Type B pancreatic cell (in vitro differentiated cells): ENCODE measurements at regions not wholly inside any gene's neighbourhood (a gene's known extent, or its start where the extent isn't known, plus 50 kb on each side); places are given as distances from the start of the nearest gene placed in this dataset.

Experiments
- DNase-seq: peaks from one replicate; pipeline ENCODE4 v3.0.0; 2021; ENCODE audit warnings: mixed read lengths; ENCODE audit not compliant: unreplicated experiment; ENCODE audit errors: extremely low spot score
- H3K27ac Mint-ChIP-seq: 2 replicates; pipeline ENCODE4 v1.8.0; 2021; ENCODE audit warnings: mild to moderate bottlenecking, mixed read lengths
- H3K27me3 Mint-ChIP-seq: 2 replicates; pipeline ENCODE4 v1.8.0; 2021; ENCODE audit warnings: mixed read lengths
- H3K36me3 Mint-ChIP-seq: 2 replicates; pipeline ENCODE4 v1.8.0; 2021; ENCODE audit warnings: mixed read lengths
- H3K4me1 Mint-ChIP-seq: one replicate; pipeline ENCODE4 v1.8.0; 2021; ENCODE audit warnings: mixed read lengths; ENCODE audit not compliant: unreplicated experiment
- H3K4me3 Mint-ChIP-seq: 2 replicates; pipeline ENCODE4 v1.8.0; 2021; ENCODE audit warnings: mild to moderate bottlenecking, mixed read lengths
- H3K9me3 Mint-ChIP-seq: 2 replicates; pipeline ENCODE4 v1.8.0; 2021; ENCODE audit warnings: mixed read lengths
- TF ChIP-seq, protein P1 (sequence below): fragments of 200-600 bp; sonication (generic); conservative IDR thresholded peaks from 2 replicates; pipeline ENCODE4 v1.5.0; 2021; ENCODE audit warnings: antibody characterized with exemption, mild to moderate bottlenecking

DNA sequence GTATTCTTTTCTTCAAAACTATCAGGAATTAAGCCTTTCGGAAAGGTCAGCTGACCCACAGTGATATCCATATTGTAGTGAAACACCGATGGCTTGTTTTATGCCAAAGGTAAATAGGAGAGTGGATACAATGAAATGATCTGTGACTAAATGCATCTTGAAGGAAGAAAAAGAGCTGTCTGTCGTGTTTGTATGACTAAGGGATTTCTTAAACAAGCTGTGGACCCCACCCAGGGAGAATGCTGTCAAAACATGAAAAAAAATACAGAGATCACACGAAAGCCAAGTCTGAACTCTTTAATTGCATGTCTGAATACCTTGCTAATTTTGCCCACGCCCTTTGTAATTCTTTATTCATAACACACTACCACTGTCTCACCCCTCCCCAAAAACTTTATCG lies 286.4 kb upstream of the WWC1 start:
- Mint-ChIP-seq H3K27ac (peak overlapping the region; percentile 29), H3K9me3 (no peaks in the 10 kb centered on the region), H3K4me1 (peaks cover 36% of the 10 kb centered on the region), H3K4me3 (no peak overlapping the region), H3K36me3 (peaks cover 3% of the 10 kb centered on the region), H3K27me3 (no peaks in the 10 kb centered on the region)
- no peak for DNase-seq
- TF ChIP-seq, protein P1, sequence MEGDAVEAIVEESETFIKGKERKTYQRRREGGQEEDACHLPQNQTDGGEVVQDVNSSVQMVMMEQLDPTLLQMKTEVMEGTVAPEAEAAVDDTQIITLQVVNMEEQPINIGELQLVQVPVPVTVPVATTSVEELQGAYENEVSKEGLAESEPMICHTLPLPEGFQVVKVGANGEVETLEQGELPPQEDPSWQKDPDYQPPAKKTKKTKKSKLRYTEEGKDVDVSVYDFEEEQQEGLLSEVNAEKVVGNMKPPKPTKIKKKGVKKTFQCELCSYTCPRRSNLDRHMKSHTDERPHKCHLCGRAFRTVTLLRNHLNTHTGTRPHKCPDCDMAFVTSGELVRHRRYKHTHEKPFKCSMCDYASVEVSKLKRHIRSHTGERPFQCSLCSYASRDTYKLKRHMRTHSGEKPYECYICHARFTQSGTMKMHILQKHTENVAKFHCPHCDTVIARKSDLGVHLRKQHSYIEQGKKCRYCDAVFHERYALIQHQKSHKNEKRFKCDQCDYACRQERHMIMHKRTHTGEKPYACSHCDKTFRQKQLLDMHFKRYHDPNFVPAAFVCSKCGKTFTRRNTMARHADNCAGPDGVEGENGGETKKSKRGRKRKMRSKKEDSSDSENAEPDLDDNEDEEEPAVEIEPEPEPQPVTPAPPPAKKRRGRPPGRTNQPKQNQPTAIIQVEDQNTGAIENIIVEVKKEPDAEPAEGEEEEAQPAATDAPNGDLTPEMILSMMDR = no peak

DNA sequence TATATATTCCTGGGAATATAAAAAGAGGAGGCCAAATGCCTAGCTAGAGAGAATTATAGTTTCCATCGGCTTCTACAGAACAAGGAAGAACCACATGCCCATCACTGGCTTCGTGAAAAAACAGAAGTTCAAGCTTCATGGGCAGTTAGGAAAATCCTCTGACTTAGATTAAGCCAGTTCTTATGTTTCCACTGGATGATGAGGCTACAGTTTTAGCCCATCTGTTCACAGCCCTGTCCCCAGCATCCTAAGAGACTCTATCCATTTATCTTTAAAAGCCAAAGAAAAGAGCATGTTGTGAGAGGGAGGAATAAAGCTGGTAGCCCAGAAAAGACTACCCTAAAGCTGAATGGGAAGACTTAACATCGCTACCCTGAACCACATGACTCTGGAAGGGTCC lies 285.5 kb upstream of the WWC1 start:
- peaks cover 3% of the 10 kb centered on the region for H3K36me3 Mint-ChIP-seq
- H3K27me3 Mint-ChIP-seq = no peaks in the 10 kb centered on the region
- H3K4me1 Mint-ChIP-seq = peaks cover 36% of the 10 kb centered on the region

DNA sequence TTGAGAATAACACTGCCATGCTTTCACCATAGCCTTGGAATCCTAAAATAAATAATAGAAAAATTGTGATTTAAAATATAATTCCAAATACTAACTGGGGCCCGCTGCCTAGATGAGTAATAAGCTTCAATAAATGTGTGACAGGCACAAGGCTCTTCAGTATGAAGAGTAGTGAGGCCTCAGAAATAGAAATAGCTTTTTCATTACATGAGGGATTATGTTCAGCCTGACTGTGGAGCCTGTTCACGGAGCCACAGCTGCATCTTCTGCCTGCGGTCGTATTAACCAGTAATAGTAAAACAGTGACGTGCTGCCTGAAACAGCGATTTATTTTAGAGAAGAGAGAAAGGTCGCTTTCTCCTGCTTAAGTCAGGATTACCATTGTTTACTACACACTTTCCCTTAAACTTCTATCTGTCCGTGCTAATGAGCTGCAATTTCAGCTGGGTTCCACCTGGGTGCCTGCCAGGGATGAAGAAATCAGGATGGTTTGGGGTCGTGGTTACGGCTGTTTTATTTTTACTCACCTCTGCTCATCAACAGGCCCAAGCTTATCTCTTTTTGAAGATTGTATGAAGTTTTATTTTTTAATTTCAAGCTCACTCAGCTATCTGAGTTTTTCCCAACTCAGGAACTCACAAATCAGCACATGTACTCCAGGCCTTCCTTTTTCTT lies 284.9 kb upstream of the WWC1 start:
- H3K4me1 Mint-ChIP-seq = peaks cover 30% of the 10 kb centered on the region
- DNase-seq = no peak
- H3K4me3 Mint-ChIP-seq = no peak overlapping the region
- no peaks in the 10 kb centered on the region for H3K9me3 Mint-ChIP-seq
- peaks cover 3% of the 10 kb centered on the region for H3K36me3 Mint-ChIP-seq
- no peaks in the 10 kb centered on the region for H3K27me3 Mint-ChIP-seq
- no peak overlapping the region for H3K27ac Mint-ChIP-seq
- TF ChIP-seq, protein P1 = no peak

More for the DNA sequence above, 285.5 kb upstream of the WWC1 start:
- TF ChIP-seq, protein P1 = no peak
- Mint-ChIP-seq H3K27ac (no peak overlapping the region), H3K9me3 (no peaks in the 10 kb centered on the region), H3K4me3 (no peak overlapping the region)
- DNase-seq = no peak

DNA sequence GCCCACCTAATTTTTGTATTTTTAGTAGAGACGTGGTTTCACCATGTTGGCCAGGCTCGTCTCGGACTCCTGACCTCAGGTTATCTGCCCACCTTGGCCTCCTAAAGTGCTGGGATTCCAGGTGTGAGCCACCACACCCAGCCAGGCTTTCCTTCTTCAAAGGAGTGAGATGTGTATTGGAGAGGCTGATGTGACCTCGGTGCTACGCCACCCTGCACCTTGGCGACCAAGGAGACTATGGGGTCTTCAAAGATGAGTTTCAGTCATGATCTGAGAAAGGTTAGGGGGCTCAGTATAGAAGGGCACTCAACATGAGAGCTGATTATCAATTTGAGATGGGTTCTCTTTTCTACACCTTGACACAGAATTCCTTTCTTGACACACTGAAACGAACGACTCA lies 284.2 kb upstream of the WWC1 start:
- TF ChIP-seq, protein P1 = no peak
- Mint-ChIP-seq H3K27ac (no peak overlapping the region), H3K27me3 (no peaks in the 10 kb centered on the region), H3K36me3 (peaks cover 3% of the 10 kb centered on the region), H3K4me1 (peaks cover 27% of the 10 kb centered on the region), H3K9me3 (no peaks in the 10 kb centered on the region), H3K4me3 (no peak overlapping the region)
- DNase-seq = no peak

DNA sequence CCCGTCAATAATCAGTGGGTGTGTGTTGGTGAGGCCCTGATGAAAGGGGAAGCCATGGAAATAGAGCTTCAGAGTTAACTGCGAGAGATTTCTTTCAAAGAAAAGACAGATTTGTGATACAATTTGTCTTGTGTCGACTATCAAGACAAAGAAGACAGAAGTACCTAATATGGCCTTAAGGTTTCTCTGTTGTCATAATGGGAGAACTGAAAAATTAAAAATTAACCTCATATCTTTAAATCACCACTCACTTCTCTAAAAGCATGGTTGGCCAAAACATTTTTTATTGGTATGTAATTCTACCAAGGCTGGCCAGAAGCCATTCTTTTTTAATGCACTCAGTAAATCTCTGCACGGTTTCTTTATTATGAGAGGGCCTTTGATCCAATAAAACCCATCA lies 282.9 kb upstream of the WWC1 start:
- TF ChIP-seq, protein P1 = no peak
- H3K4me3 Mint-ChIP-seq = no peak overlapping the region
- peaks cover 22% of the 10 kb centered on the region for H3K4me1 Mint-ChIP-seq
- H3K27ac Mint-ChIP-seq = no peak overlapping the region
- H3K36me3 Mint-ChIP-seq = peaks cover 3% of the 10 kb centered on the region
- H3K27me3 Mint-ChIP-seq = peaks cover 3% of the 10 kb centered on the region
- DNase-seq = no peak
- no peaks in the 10 kb centered on the region for H3K9me3 Mint-ChIP-seq
